Dermis blood vessel endothelial cell (primary cell): ENCODE measurements at regions not wholly inside any gene's neighbourhood (a gene's known extent, or its start where the extent isn't known, plus 50 kb on each side); places are given as distances from the start of the nearest gene placed in this dataset.
"Not testable (repeated sequence)": the region's sequence is repeated elsewhere in the genome, so short reads cannot be mapped to it uniquely, and the experiment has no call there.

Source experiments
- DNase-seq: peaks from one replicate; pipeline ENCODE4 v3.0.0; 2010

DNA sequence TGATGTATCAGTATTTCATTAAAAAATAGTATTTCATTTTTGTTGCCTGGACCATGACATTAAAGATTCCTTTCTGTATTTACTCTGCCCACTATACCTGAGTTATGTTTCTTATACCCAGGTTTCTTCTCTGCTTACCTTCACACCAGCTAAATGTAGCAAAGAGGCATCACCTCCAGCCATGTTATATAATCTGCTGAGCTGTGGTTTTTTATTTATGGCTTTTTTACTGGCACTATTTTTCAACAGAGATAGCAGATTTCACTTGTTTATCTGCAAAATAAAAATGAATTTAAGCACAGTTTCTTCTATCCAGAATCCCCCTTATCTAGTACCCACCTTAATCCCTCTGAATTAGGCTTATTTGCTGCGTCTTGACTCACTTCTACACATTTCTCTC is 979.0 kb upstream of the MAN1A1 start:
- no peak for DNase-seq

DNA sequence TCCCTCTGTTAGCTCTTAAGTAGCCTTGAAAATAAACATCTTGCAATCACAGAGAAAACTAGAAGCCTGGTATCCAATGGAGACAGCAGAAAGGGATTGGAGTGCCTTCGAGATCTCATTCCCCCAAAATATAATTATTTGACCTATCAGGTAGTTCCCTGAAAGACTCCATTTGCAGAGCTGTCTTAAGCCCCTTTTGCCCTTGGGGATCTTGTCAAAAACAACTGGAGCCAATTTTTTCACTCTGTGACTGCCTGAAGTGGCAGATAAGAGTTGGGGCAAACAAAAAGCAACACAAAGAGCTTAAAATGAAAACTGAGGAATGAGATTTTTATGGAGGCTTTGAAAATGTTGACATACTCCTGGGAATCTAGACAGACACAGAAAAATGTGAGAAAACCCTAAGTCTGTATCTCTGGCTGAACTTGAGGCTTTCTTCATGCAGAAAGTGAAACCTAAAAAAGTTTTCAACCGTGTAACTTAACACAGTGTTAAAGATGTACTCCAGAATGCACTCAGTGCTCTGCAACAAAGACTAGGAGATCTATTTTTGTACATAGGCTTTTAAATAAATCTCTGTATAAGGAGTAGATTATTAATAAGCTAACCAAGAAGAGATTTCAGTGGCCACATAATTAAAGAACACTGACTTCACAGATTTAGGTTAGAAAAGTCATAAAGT is 971.1 kb upstream of the MAN1A1 start:
- DNase-seq = no peak

DNA sequence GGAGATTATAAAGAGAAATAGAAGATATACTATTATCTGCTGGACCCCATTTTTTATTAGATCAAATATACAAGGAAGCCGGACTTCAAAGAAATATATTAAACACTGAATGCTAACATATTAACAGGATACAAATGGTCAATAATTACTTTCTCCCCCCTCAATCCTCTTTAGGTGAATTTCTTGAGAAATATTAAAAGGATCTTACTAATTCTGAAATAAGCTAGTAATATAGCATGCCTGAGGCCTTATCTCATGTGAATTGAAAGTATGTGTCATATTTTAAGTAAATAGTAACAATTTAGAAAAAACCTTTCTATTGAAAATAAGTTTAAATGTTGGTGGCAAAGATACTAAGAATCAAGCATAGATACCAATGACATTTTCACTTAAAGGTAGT is 954.7 kb upstream of the MAN1A1 start:
- no peak for DNase-seq

DNA sequence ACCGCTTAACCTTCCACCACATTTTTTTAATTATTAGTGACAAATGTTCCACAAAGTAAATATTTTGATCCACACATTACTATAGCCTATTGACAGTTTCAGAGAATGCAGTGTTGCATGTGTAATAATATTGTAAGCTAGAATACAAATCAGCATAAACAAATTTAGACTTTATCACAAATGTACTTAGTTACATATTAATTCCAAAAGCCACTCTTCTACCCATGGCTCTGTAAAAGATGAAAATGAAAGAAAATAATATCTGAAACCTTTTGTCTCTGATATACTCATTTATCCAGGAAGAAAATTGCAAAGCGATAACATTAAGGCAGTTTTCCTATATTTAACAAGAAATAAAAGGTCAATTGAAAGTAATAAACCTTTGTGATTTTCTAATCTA is 954.0 kb upstream of the MAN1A1 start:
- DNase-seq = no peak

DNA sequence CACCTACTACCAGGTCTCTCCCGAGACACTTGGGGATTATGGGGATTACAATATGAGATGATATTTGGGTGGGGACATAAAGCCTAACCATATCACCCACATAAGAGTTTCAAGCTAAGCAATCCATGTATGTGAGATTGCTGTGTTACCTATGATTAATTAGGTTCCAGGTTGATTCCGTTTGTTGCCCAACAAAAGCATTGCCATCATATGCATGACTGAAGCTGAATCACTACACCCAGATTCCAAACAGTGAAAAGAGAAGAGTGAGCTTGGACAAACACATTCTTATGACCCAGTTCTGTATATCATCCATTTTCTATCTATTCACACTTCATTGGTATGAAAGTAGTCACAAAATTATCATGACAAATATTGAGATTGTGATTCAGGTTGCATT is 952.5 kb upstream of the MAN1A1 start:
- no peak for DNase-seq

DNA sequence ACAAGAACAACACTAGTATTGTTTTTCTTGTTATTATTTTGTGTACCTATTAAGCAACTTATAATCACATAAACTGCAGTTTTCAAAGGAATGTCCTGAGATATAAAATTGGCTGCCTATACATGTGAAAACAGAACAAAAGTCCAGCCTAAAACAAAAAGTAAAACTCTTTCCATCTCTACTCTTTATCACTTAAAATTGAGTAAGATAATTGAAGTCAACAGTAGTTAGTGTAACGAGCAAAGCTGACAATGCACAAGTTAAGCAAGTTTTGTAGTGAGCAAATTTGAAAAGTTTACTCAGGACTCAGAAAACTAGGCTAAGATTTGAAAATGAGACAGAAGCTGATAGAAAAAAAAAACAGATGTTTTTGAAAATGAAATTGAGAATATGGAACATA is 941.4 kb upstream of the MAN1A1 start:
- DNase-seq = no peak

DNA sequence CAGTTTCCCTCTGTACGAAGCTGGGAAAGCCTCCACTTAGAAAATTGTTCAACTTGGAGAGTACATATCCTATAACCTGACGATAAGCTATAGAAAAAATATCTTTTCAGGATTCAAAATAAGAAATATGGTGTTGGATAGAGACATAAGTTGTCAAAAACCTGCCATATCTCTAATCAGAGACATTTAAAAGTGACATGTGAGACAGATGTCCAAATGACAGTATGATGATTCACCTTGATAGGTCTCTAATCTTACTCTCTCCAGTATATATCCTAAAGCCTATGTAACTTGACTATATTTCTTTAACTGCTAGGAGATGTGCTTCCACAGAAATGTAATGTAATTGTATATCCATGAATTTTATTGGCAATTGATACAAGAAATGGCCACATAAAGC is 932.4 kb upstream of the MAN1A1 start:
- no peak for DNase-seq

DNA sequence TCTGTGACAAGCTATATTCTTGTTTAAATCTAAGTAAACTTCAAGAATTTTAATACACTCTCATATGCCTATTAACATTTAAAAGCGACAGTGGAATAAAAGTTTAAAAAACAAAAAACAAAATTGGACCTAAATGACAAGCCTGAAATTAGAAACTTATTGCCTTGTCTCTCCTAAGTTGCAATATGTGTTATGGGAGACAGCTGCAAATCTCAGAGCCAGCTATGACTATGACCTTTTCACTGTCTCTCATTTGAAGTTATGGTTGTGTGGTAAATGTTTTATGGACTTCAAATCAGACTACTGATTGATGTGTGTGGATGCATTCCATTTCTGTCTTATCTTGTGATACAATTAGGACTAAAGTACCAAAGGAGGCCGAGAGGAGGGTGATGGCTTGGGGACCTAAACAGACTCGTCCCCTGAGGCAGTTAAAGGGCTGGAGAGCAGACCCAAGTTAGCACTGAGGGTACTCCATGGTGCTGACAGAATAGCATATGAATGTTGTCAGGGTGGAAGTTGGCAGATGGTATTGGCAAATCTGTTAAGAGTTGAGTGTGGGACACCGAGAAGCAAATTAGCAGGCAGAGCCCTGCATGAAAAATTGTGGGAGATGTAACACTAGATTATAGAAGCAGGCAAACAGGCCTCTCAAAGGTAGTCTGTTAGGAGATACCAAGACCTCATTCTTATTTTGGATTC is 930.1 kb upstream of the MAN1A1 start:
- DNase-seq = no peak

DNA sequence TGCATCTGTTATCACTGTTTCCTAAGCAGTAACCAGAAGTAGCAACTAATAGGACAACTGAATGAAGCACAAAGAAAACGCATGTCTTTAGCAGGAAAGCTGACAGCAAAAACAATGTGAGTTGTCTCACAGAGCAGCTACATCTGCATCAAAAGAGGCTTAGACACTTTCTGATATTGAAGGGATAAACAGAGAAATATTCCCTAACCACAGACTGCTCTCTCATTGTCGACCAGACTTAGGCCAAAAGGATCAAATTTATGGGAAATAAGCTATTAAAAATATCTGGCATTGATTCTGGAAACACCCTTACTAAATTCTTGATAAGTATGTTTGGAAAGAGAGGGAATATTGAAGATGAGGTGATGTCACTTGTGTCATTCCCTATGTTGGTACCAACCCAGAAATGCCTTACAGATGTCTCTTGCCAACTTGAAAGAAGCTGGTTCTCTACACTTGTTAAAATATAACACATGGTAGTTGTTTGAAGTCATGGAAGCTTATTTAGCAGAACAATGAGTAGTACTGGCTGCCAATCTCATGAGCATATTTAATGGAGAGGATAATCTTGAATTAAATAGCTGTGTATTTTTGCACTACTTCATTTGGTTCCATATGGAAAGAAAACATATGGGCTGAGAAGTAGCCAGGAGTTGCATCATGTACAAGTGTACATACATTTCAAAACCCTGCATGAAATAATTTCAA is 929.3 kb upstream of the MAN1A1 start:
- DNase-seq = no peak

DNA sequence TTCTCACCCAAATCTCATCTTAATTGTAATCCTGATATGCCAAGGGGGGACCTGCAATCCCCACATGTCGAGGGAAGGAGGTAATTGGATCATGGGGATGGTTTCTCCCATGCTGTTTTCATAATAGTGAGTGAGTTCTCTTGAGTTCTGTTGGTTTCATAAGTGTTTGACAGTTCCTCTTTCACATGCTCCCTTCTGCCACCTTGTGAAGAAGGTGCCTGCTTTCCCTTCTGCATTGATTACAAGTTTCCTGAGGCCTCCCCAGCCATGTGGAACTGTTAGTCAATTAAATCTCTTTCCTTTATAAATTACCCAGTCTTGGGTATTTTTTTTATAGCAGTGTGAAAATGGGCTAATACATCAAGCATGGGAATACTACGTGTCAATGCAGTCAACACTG is 925.0 kb upstream of the MAN1A1 start:
- DNase-seq = no peak

DNA sequence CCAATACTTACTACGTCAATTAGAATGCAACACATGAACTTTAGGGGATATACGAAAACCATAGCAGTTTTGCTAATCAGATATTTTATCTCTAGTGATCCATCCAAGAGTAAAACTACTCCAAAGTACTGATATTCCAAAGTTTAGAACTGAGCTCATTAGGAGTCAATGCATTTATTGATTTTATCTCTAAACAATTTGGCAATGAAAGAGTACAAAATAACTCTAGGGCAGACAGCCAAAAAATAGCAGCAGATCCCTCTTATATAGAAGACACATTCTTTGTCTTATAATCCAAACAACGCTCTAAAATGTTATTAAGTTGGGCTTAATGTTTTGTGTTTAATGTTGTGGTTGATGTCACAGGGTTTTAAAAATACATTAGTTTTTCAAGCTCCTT is 923.9 kb upstream of the MAN1A1 start:
- no peak for DNase-seq

DNA sequence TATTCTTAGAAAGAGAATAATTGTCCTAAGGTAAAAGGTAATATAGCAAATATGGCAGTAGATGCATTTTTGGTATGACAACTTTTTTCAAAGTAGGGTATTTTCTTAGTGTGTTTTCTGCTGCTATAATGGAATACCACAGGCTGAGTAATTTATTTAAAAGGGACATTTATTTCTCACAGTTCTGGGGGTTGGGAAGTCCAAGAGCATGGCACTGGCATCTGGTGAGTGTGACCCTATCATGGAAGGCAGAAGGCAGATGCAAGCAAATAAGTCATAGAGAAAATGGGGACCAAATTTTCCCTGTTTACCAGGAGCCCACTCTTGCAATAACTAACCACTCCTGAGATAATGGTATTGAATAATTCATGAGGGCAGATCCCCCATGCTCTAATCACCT is 922.5 kb upstream of the MAN1A1 start:
- DNase-seq = no peak

DNA sequence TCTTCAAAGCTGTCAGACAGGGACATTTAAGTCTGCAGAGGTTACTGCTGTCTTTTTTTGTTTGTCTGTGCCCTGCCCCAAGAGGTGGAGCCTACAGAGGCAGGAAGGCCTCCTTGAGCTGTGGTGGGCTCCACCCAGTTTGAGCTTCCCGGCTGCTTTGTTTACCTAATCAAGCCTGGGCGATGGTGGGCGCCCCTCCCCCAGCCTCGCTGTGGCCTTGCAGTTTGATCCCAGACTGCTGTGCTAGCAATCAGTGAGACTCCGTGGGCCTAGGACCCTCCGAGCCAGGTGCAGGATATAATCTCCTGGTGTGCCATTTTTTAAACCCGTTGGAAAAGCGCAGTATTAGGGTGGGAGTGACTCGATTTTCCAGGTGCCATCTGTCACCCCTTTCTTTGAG is 918.7 kb upstream of the MAN1A1 start:
- DNase-seq = not testable (repeated sequence)

DNA sequence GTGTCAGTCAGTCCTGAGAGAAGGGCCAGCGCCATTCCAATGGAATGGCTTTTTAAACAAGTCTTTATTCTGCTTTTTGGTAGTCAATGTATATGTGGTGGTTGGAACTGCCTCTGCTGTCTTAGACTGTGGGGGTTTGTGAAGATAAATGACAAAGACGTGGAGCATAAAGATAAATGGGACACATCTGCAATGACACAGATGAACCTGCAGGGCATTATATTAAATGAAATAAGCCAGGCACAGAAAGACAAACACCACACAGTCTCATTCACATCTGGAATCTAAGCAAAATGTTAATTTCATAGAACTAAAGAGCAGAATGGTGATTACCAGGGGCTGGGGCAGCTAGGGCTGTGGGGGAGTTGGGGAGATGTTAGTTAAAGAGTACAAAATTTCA is 912.8 kb upstream of the MAN1A1 start:
- DNase-seq = no peak

DNA sequence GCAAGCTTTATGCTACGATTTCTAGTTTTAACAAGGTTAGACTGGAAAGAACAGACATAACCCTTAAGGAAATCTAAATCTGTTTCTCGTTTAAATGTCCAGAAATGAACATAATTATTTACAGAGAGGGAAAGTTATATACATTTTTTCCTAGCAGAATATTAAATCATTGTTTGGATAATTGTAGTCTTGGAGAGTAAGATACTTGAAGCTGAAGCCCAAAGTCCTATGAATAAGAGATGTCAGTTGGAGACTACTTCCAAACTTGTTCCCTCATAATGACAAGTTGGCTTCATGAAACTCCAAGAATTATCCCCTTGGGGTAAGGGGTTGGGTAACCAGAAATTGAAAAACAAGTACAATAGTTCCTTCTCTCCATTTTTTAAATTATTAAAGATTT is 911.1 kb upstream of the MAN1A1 start:
- no peak for DNase-seq

DNA sequence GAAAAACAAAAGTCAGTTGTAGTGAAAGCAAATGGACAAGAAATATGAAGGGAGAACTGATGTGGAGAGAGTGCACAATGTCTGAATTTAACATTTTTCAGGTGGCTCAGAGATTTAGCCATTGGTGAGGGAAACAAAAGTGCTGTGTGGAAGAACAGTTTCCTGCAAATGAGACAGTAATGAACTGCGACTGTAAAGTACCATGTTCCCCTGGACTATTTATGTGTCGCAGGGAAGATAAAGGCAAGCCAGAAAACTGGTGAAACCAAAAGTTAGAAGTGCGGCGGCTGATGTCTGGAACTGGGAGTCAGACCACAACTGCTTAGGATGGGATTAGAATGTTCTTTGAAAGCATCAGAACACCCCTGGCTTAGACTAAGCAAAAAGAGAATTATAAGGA is 905.1 kb upstream of the MAN1A1 start:
- no peak for DNase-seq

DNA sequence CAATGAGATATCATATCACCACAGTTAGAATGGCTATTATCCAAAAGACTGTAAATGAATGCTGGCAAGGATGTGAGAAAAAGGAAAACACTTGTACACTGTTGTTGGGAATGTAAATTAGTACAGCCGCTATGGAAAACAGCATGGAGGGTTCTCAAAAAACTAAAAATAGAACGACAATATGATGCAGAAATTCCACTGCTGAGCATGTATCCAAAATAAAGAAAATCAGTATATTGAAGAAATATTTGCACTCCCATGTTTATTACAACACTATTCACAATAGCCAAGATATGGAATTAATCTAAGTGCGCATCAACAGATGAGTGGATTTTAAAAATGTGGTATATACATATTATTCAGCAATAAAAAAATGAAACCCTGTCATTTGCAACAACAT is 898.9 kb upstream of the MAN1A1 start:
- no peak for DNase-seq

DNA sequence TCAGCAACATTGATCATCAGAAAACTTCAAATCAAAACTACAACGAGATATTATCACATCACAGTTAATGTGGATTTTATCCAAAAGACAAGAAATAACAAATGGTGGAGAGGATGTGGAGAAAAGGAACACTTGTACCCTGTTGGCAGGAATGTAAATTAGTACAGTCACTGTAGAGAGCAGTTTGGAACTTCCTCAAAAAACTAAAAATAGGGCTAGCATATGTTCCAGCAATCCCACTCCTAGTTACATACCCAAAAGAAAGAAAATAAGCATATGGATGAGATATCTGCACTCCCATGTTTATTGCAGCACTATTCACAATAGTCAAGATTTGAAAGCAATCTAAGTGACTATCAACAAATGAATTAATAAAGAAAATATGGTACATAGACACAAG is 887.7 kb upstream of the MAN1A1 start:
- DNase-seq = no peak

DNA sequence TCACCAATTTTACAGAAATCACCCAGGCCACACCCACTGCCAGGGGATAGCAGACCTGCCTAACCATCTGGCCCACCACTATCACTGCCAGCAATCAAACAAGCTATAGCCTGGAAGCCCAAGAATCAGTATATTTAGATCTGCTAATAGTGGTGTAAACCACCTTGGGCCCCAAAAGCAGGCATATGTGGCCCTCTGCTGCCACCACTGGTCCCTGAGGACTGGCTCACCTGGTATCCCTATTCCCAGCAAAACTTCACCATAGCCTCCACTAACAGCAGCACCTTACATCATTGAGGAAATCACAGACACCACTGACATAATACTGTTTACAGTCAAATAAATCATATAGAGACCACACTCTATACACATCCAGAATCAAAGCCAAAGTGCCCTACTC is 880.4 kb upstream of the MAN1A1 start:
- DNase-seq = no peak

DNA sequence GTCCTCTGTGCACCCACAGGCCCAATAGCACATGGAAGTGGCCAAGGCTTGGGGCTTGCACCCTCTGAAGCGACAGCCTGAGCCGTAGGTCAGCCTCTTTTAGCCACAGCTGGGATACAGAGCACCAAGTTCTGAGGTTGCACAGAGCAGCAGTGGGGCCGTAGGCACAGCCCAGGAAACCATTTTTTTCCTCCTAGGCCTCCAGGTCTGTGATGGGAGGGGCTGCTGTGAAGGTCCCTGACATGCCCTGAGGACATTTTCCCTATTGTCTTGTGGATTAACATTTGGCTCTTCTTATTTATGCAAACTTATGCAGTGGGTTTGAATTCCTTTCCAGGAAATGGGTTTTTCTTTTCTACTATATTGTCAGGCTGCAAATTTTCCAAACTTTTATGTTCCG is 878.7 kb upstream of the MAN1A1 start:
- no peak for DNase-seq

DNA sequence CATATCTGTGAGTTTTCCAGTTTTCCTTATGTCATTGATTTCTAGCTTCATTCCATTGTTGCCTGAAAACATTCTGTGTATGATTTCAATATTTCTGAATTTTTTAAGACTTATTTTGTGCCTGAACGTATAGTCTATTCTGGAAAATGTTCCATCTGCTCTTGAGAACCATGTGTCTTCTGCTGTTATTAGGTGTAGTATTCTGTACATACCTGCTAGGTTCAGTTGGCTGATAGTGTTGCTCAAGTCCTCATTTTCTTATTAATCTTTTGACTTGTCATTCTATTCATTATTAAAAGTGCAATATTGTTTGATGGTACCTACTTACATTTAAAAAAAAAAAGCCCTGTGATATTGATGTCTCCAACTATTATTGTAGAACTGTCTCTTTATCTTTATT is 869.8 kb upstream of the MAN1A1 start:
- DNase-seq = no peak

DNA sequence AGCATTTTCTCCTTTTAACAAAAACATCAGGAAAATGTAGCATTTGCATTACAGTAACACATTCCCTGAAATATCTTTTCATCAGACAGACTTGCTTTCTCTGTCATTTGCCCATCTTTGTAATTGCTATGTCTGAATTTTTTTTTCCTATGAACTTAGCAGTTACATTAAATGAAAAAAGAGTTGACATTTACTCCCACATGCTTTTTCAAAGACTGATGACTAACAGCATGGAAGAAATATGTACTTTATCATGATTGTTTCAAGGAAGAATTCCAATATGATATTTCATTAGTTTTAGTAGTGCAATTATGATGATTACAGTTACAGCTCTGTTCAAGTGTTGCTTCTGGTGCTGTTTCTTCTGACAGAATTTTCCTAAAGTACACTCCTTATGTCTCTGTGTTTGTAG is 864.5 kb upstream of the MAN1A1 start:
- DNase-seq = no peak

DNA sequence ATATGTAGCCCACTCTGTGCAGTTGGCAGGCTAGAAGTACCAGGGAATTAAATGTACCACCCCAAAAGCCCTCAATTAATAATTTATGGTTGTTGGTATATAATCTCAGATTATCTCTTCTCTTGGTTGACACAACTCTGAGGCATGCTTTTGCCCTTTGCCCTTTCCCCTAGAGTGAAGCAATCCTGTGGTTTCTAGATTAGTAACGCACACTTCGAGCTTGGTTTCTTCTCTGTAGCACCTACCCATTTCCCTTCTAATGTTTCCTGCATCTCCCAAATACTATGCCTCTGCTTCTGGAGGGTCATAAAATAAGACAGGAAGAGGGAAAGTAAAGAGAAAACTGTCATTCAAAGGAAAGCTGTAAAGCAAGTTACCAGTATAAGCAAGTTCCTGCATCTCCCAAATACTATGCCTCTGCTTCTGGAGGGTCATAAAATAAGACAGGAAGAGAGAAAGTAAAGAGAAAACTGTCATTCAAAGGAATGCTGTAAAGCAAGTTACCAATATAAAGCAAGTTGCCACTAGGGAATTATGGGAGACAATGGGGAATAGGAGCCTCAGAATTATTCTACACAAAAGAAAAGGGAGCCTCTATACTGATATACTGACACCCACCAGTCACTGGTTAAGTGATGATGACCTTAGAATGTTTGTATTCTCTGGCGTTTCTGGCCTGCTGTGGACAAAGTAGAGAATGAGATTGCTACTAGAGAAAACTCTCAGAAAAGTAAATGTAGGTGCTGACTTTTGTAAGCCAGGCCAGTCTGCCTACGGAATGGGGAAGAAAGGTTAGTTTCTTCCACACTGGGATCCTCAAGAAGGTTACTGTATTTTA is 862.6 kb upstream of the MAN1A1 start:
- no peak for DNase-seq
